HepG2 (cell line): ENCODE measurements at regions not wholly inside any gene's neighbourhood (a gene's known extent, or its start where the extent isn't known, plus 50 kb on each side); places are given as distances from the start of the nearest gene placed in this dataset.

Source experiments
- ATAC-seq: fragments of 200-7000 bp; cut with Tn5 transposase; 3 replicates; pipeline ENCODE4 v1.9.1; 2020; ENCODE audit warnings: mild to moderate bottlenecking, moderate library complexity
- BruUV-seq: library from RNA; stranded (reverse); fragments of 400-500 nt; replicated peaks from 2 replicates; lab custom pipeline; 2021; lab: Mats Ljungman, UMichigan
- CTCF ChIA-PET: fragments of 300-600 bp; formaldehyde crosslinking; extraction: SDS; loops from one replicate; lab custom pipeline; 2021; ENCODE audit warnings: low total read pairs, inconsistent platforms, low intra/inter-chr PET ratio; lab: Yijun Ruan, JAX
- POLR2A ChIA-PET: fragments of 350-600 bp; sonication (Branson Sonifier 250); formaldehyde crosslinking; loops from one replicate; lab custom pipeline; 2020; ENCODE audit warnings: antibody characterized with exemption, inconsistent platforms; lab: Yijun Ruan, JAX
- DNase-seq: peaks from one replicate; pipeline ENCODE4 v3.0.0-alpha.2; 2015; ENCODE audit warnings: low spot score
- FAIRE-seq: peaks from 3 replicates; lab custom pipeline; 2011; peaks lifted over from hg19 to GRCh38; lab: Jason Lieb, UNC
- H2AFZ ChIP-seq: one replicate; pipeline ENCODE4 v1.6.1; 2011; ENCODE audit warnings: low read length, inconsistent platforms
- H3K27ac ChIP-seq: fragments of 300-600 bp; 3 replicates; pipeline ENCODE4 v1.8.0; 2011; ENCODE audit warnings: mixed run types, mild to moderate bottlenecking, mixed read lengths, low read length, inconsistent platforms; ENCODE audit not compliant: insufficient read depth; ENCODE audit errors: extremely low read length
- H3K27me3 ChIP-seq, 2 experiments: fragments of 200-600 bp in 1 of 2; 2 replicates in 1 of 2; 3 replicates in 1 of 2; pipeline versions ENCODE4 v1.6.0 to v1.8.0; 2011; ENCODE audit warnings: low read length in 2 of 2, mild to moderate bottlenecking in 2 of 2, moderate library complexity in 2 of 2, inconsistent platforms in 1 of 2; ENCODE audit not compliant: insufficient read depth in 2 of 2, control insufficient read depth in 1 of 2
- H3K36me3 ChIP-seq, 2 experiments: fragments of 200-600 bp in 1 of 2; replicated peaks in 1 of 2; 2 replicates in 1 of 2; 3 replicates in 1 of 2; pipeline versions ENCODE4 v1.5.1 to v1.8.0; 2011; ENCODE audit warnings: low read length in 2 of 2, inconsistent platforms in 1 of 2; ENCODE audit not compliant: insufficient read depth in 2 of 2, control insufficient read depth in 1 of 2
- H3K4me1 ChIP-seq: 2 replicates; pipeline ENCODE4 v1.5.1; 2012; ENCODE audit warnings: low read length, inconsistent platforms; ENCODE audit not compliant: insufficient read depth
- H3K4me2 ChIP-seq: 2 replicates; pipeline ENCODE4 v1.6.0; 2011; ENCODE audit warnings: low read depth, low read length, inconsistent platforms
- H3K4me3 ChIP-seq, 3 experiments: fragments of 200-600 bp in 1 of 3; sonication (generic), shearing (Covaris generic) in 1 of 3; replicated peaks in 1 of 3; 2 replicates each; pipeline ENCODE4 v1.5.1; 2011 to 2016; ENCODE audit warnings: low read length in 3 of 3, inconsistent platforms in 2 of 3, low read depth in 2 of 3, mild to moderate bottlenecking in 2 of 3, control low read depth in 1 of 3, mixed read lengths in 1 of 3; ENCODE audit not compliant: insufficient read depth in 1 of 3
- H3K79me2 ChIP-seq: one replicate; pipeline ENCODE4 v1.6.1; 2011; ENCODE audit warnings: low read length, inconsistent platforms; ENCODE audit not compliant: insufficient read depth
- H3K9ac ChIP-seq: 2 replicates; pipeline ENCODE4 v1.6.0; 2011; ENCODE audit warnings: mild to moderate bottlenecking, low read depth, low read length, inconsistent platforms; ENCODE audit not compliant: insufficient read depth
- H3K9me3 ChIP-seq: 2 replicates; pipeline ENCODE4 v1.5.1; 2012; ENCODE audit warnings: mild to moderate bottlenecking, low read length
- H4K20me1 ChIP-seq: 2 replicates; pipeline ENCODE4 v1.6.0; 2011; ENCODE audit warnings: inconsistent platforms, mild to moderate bottlenecking, low read length, moderate library complexity; ENCODE audit not compliant: insufficient read depth
- AKNA ChIP-seq: sonication (generic); formaldehyde crosslinking; IDR thresholded peaks from 2 replicates; pipeline ENCODE4 v1.4.0; 2020; ENCODE audit warnings: missing genetic modification reagents, borderline replicate concordance
- DNMT1 ChIP-seq: sonication (generic); formaldehyde crosslinking; IDR thresholded peaks from 2 replicates; pipeline ENCODE4 v1.5.1; 2020; ENCODE audit warnings: mild to moderate bottlenecking, missing genetic modification reagents
- GABPB1 ChIP-seq: IDR thresholded peaks from 2 replicates; pipeline ENCODE4 v1.6.1; 2016; ENCODE audit warnings: mild to moderate bottlenecking, missing genetic modification reagents, moderate library complexity, missing compliant biosample characterization
- HIVEP1 ChIP-seq: sonication (generic); formaldehyde crosslinking; IDR thresholded peaks from 2 replicates; pipeline ENCODE4 v1.4.0; 2020; ENCODE audit warnings: mild to moderate bottlenecking, missing genetic modification reagents
- KLF16 ChIP-seq, 2 experiments: sonication (generic) in 1 of 2; formaldehyde crosslinking in 1 of 2; IDR thresholded peaks; 2 replicates each; pipeline versions ENCODE4 v1.6.1 to v1.8.0; 2016 to 2023; ENCODE audit warnings: missing genetic modification reagents in 2 of 2, missing compliant biosample characterization in 1 of 2
- MTA3 ChIP-seq: sonication (generic); formaldehyde crosslinking; IDR thresholded peaks from 2 replicates; pipeline ENCODE4 v1.4.0; 2020; ENCODE audit warnings: missing genetic modification reagents
- RAD51 ChIP-seq: fragments of 450-650 bp; IDR thresholded peaks from 2 replicates; pipeline ENCODE4 v1.6.1; 2016; ENCODE audit warnings: borderline replicate concordance
- ZBTB14 ChIP-seq: sonication (generic); formaldehyde crosslinking; IDR thresholded peaks from 2 replicates; pipeline ENCODE4 v1.4.0; 2020; ENCODE audit warnings: missing genetic modification reagents
- WGBS: methylation state at CpG from one replicate; pipeline ENCODE4 v1.1.6; 2017; ENCODE audit warnings: low lambda C conversion rate; 5-methylcytosine and 5-hydroxymethylcytosine counted together
- in situ Hi-C: cut with HindIII; loops from 2 replicates; pipeline ENCODE4 v1.10.0; 2017; ENCODE audit warnings: low pct_unique_long_range_greater_than_20kb; ENCODE audit not compliant: extremely low pct_ligation_motif_present
- intact Hi-C: fragments of 100-400 bp; cut with micrococcal nuclease; formaldehyde crosslinking; loops from one replicate; pipeline ENCODE4 v1.10.0; 2022; ENCODE audit not compliant: unreplicated experiment

GRCh38 chr2:164281896-164282295, 339.4 kb downstream of the GRB14 start:
- intact Hi-C loops (no loop called here), in situ Hi-C loops (no loop called here)
- Histone ChIP-seq H3K4me2 (no peak overlapping the region), H3K27me3 (no peaks in the 10 kb centered on the region; a peak in 1 of 5 replicates), H3K9me3 (no peaks in the 10 kb centered on the region), H3K79me2 (no peaks in the 10 kb centered on the region), H3K4me1 (no peaks in the 10 kb centered on the region), H3K4me3 (no peak overlapping the region), H4K20me1 (no peaks in the 10 kb centered on the region), H3K9ac (no peak overlapping the region), H3K36me3 (no peaks in the 10 kb centered on the region), H3K27ac (no peak overlapping the region), H2AFZ (no peak overlapping the region)
- no peak for DNase-seq
- TF ChIP-seq KLF16 (CRISPR knock-in tag; IDR thresholded peaks at IDR 0.05) (no peak), DNMT1 (CRISPR knock-in tag) (no peak), AKNA (CRISPR knock-in tag) (no peak), MTA3 (CRISPR knock-in tag) (no peak), HIVEP1 (CRISPR knock-in tag) (no peak), GABPB1 (CRISPR knock-in tag) (no peak), RAD51 (no peak), ZBTB14 (no peak)
- no peak for FAIRE-seq
- ATAC-seq, result no peak
- no TSS peak for BruUV-seq
- ChIA-PET CTCF (no interaction called here), POLR2A (no interaction called here)
- 1% methylated on average over 1 of the region's 1 CpG for WGBS
